Gastrocnemius medialis (tissue), 4 donors: ENCODE measurements at regions not wholly inside any gene's neighbourhood (a gene's known extent, or its start where the extent isn't known, plus 50 kb on each side); places are given as distances from the start of the nearest gene placed in this dataset.

Source experiments
- ATAC-seq, 2 donors: fragments of 150-250 bp; one replicate each; pipeline ENCODE4 v1.9.1; 2016
- DNase-seq, 2 donors: peaks; one replicate each; pipeline ENCODE4 v3.0.0-alpha.2; 2019
- H3K27ac ChIP-seq, 4 donors: fragments of 200-600 bp; sonication (generic); 1 replicate in 1 of 4; 2 replicates in 3 of 4; pipeline ENCODE4 v1.5.1; 2016 to 2018; ENCODE audit warnings: mild to moderate bottlenecking in 2 of 4, moderate library complexity in 1 of 4
- H3K27me3 ChIP-seq, 3 donors: fragments of 200-600 bp; sonication (generic) in 2 of 3; 1 replicate in 1 of 3; 2 replicates in 2 of 3; pipeline versions ENCODE4 v1.5.1 to v1.6.0; 2016 to 2019; ENCODE audit warnings: mild to moderate bottlenecking in 1 of 3, moderate library complexity in 1 of 3
- H3K36me3 ChIP-seq, 2 donors: fragments of 200-600 bp; sonication (generic) in 1 of 2; one replicate each; pipeline ENCODE4 v1.5.1; 2017 to 2018
- H3K4me1 ChIP-seq, 2 donors: fragments of 200-600 bp; sonication (generic) in 1 of 2; one replicate each; pipeline ENCODE4 v1.5.1; 2016 to 2017; ENCODE audit warnings: mild to moderate bottlenecking in 2 of 2
- H3K4me3 ChIP-seq, 4 donors: fragments of 200-600 bp; sonication (generic) in 3 of 4; 1 replicate in 1 of 4; 2 replicates in 3 of 4; pipeline ENCODE4 v1.5.1; 2016 to 2019; ENCODE audit warnings: mild to moderate bottlenecking in 2 of 4
- H3K9me3 ChIP-seq, 3 donors: fragments of 200-600 bp; sonication (generic) in 2 of 3; 1 replicate in 1 of 3; 2 replicates in 2 of 3; pipeline ENCODE4 v1.5.1; 2016 to 2019
- POLR2A ChIP-seq, 2 donors: fragments of 450-650 bp; IDR thresholded peaks; one replicate each; pipeline ENCODE4 v1.6.1; 2017; ENCODE audit warnings: antibody characterized with exemption in 2 of 2, mild to moderate bottlenecking in 2 of 2, moderate library complexity in 2 of 2
- in situ Hi-C, 4 donors: fragments of 200-750 bp; cut with MboI; loops; one replicate each; pipeline versions ENCODE4 v1.15.0 to v1.8.0; 2017; ENCODE audit warnings: low sequenced_read_pairs in 4 of 4
- intact Hi-C: fragments of 100-400 bp; cut with DNase I; formaldehyde crosslinking; loops from one replicate; pipeline ENCODE4 v1.15.1; 2023; ENCODE audit warnings: low total_unique reads
- TF ChIP-seq, protein P1 (sequence below), 5 experiments: fragments of 450-650 bp in 3 of 5; fragments of 200-600 bp in 2 of 5; sonication (generic) in 2 of 5; IDR thresholded peaks in 4 of 5; conservative IDR thresholded peaks in 1 of 5; 1 replicate in 4 of 5; 2 replicates in 1 of 5; pipeline ENCODE4 v1.5.1; 2016 to 2019; ENCODE audit warnings: antibody characterized with exemption in 5 of 5, mild to moderate bottlenecking in 3 of 5, moderate library complexity in 3 of 5

DNA sequence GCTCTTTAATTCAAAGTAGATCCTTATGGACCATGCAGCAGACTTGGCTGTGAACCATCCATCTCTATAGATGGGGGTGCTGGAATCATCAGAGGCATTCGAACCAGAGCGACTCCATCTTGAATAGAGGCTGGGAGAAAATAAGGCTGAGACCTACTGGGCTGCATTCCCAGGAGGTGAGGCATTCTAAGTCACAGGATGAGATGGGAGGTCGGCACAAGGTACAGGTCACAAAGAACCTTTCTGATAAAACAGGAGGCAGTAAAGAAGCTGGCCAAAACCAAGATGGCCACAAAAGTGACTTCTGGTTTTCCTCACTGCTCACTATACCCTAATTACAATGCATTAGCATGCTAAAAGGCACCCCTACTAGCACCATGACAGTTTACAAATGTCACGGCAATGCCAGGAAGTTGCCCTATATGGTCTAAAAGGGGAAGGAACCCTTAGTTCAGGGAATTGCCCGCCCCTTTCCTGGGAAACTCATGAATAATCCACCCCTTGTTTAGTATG is 89.2 kb upstream of the BRD7 start:
- in situ Hi-C loops = no loop called here
- DNase-seq = no peak
- no peak for ATAC-seq
- Histone ChIP-seq H3K4me3 (no peak overlapping the region), H3K9me3 (no peaks in the 10 kb centered on the region), H3K36me3 (no peaks in the 10 kb centered on the region), H3K27me3 (peaks cover 0 to 8% (median 0%) of the 10 kb centered on the region in 3 donors), H3K27ac (no peak overlapping the region), H3K4me1 (no peaks in the 10 kb centered on the region)
- no peak for TF ChIP-seq POLR2A (IDR thresholded peaks at IDR 0.05)
- TF ChIP-seq, protein P1, sequence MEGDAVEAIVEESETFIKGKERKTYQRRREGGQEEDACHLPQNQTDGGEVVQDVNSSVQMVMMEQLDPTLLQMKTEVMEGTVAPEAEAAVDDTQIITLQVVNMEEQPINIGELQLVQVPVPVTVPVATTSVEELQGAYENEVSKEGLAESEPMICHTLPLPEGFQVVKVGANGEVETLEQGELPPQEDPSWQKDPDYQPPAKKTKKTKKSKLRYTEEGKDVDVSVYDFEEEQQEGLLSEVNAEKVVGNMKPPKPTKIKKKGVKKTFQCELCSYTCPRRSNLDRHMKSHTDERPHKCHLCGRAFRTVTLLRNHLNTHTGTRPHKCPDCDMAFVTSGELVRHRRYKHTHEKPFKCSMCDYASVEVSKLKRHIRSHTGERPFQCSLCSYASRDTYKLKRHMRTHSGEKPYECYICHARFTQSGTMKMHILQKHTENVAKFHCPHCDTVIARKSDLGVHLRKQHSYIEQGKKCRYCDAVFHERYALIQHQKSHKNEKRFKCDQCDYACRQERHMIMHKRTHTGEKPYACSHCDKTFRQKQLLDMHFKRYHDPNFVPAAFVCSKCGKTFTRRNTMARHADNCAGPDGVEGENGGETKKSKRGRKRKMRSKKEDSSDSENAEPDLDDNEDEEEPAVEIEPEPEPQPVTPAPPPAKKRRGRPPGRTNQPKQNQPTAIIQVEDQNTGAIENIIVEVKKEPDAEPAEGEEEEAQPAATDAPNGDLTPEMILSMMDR (IDR thresholded peaks at IDR 0.05 in 4 of 5, conservative IDR thresholded peaks at IDR 0.05 in 1 of 5) = no peak
- intact Hi-C loops = no loop called here

DNA sequence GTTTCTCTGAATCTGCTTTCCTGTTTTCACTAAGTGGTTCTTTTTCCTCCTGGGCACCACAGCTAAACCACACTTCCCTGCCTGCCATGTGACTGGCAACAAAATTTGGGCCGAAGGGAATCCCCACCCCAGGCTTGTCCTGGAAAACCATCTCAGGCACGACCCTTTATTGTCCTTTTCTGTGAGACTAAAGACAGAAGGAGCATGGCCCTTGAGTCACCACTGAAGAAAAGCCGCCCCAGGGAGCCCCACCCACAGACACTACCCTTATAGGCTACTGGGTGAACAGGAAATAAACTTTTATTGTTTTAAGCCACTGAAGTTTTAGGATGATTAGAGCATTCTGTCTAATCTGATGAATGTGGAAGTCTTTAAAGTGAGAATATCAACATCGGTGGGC is 88.6 kb upstream of the BRD7 start:
- H3K4me1 ChIP-seq = no peaks in the 10 kb centered on the region
- no peak overlapping the region for H3K4me3 ChIP-seq
- no peaks in the 10 kb centered on the region for H3K36me3 ChIP-seq
- no peak for ATAC-seq
- no peaks in the 10 kb centered on the region for H3K9me3 ChIP-seq
- intact Hi-C loops (no loop called here), in situ Hi-C loops (no loop called here)
- TF ChIP-seq POLR2A (IDR thresholded peaks at IDR 0.05) = no peak
- TF ChIP-seq, protein P1 (IDR thresholded peaks at IDR 0.05 in 4 of 5, conservative IDR thresholded peaks at IDR 0.05 in 1 of 5) = no peak
- H3K27me3 ChIP-seq = peaks cover 0 to 8% (median 0%) of the 10 kb centered on the region in 3 donors
- no peak overlapping the region for H3K27ac ChIP-seq
- DNase-seq = no peak

DNA sequence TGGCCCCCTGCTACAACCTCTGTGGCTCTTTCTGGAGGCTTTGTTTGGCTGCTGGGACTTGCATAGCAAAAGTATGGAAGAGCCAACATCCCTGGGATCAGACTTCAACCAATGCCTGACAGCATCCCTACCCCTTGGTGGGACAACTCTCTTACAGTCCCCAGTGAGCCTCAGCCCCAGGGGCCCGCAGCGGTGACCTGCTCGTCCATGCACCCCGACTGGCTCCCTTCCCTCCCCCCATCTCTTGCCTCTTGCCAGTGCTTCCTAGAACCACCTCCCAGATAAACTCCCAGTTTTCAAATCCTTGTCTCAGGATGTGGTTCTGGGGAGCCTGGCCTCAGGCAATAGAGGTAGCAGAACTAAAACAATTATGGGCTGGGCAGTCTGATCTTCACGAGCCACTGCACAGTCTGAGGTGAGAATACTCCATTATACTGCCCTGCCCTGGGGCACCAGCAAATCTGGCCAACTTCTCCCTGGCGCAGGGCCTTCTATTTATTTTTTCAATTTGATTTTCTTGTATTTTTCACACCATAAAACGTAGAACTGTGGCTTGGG is 86.6 kb upstream of the BRD7 start:
- DNase-seq (no peak), ATAC-seq (no peak)
- TF ChIP-seq, protein P1 (IDR thresholded peaks at IDR 0.05 in 4 of 5, conservative IDR thresholded peaks at IDR 0.05 in 1 of 5) = no peak
- no peak for TF ChIP-seq POLR2A (IDR thresholded peaks at IDR 0.05)
- intact Hi-C loops = no loop called here
- H3K4me3 ChIP-seq = no peak overlapping the region
- peaks cover 0 to 2% (median 0%) of the 10 kb centered on the region in 3 donors for H3K27me3 ChIP-seq
- in situ Hi-C loops = no loop called here
- no peaks in the 10 kb centered on the region for H3K9me3 ChIP-seq
- no peaks in the 10 kb centered on the region for H3K36me3 ChIP-seq
- no peaks in the 10 kb centered on the region for H3K4me1 ChIP-seq
- H3K27ac ChIP-seq = no peak overlapping the region

DNA sequence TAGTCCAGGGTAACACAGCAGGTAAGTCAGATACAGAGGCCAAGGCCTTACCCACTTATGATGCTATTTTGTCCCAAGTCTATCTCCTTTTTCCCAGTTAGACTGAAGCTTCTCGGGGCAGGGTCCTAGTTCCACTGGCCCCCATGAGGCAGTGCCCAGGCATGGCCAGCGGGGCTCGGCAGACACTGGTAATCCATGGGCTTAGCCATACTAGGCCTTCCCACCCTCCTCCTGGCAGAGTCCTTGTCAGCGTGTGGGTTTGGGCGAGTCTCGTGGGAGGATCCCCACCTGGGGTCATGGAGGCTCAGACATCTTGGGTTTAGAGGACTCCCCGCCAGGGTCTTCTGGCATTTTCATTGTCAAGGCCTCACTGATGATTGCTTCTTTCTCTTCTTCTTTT is 84.7 kb upstream of the BRD7 start:
- no peak for TF ChIP-seq POLR2A (IDR thresholded peaks at IDR 0.05)
- TF ChIP-seq, protein P1 (IDR thresholded peaks at IDR 0.05 in 4 of 5, conservative IDR thresholded peaks at IDR 0.05 in 1 of 5) = no peak
- H3K4me1 ChIP-seq = no peaks in the 10 kb centered on the region
- in situ Hi-C loops = no loop called here
- no peak overlapping the region for H3K4me3 ChIP-seq
- H3K27me3 ChIP-seq = peaks cover 0 to 3% (median 0%) of the 10 kb centered on the region in 3 donors
- H3K9me3 ChIP-seq = no peaks in the 10 kb centered on the region
- no peaks in the 10 kb centered on the region for H3K36me3 ChIP-seq
- no peak for DNase-seq
- no peak overlapping the region for H3K27ac ChIP-seq
- intact Hi-C loops = no loop called here
- no peak for ATAC-seq
